GM12892 (cell line): ENCODE measurements at regions not wholly inside any gene's neighbourhood (a gene's known extent, or its start where the extent isn't known, plus 50 kb on each side); places are given as distances from the start of the nearest gene placed in this dataset.

ENCODE experiments used
- POLR2A ChIP-seq: IDR thresholded peaks from 2 replicates; pipeline ENCODE4 v1.6.1; 2011; ENCODE audit warnings: low read depth, low read length, control low read depth
- POLR2AphosphoS5 ChIP-seq: IDR thresholded peaks from 2 replicates; pipeline ENCODE4 v1.6.1; 2011; ENCODE audit warnings: low read depth, low read length, control low read depth
- TAF1 ChIP-seq: IDR thresholded peaks from 2 replicates; pipeline ENCODE4 v1.6.1; 2011; ENCODE audit warnings: low read depth, mild to moderate bottlenecking, control low read depth, low read length, borderline replicate concordance

GRCh38 chr6:139569566-139569965 is 195.1 kb upstream of the CITED2 start:
- TF ChIP-seq POLR2A: no peak
- TF ChIP-seq POLR2AphosphoS5: no peak
- no peak for TF ChIP-seq TAF1
